NCI-H1417 (cell line): ENCODE measurements at regions not wholly inside any gene's neighbourhood (a gene's known extent, or its start where the extent isn't known, plus 50 kb on each side); places are given as distances from the start of the nearest gene placed in this dataset.

ENCODE experiments used
- DNase-seq, 3 experiments: peaks; one replicate each; lab custom pipeline; 2025; lab: John Stamatoyannopoulos, UW

DNA sequence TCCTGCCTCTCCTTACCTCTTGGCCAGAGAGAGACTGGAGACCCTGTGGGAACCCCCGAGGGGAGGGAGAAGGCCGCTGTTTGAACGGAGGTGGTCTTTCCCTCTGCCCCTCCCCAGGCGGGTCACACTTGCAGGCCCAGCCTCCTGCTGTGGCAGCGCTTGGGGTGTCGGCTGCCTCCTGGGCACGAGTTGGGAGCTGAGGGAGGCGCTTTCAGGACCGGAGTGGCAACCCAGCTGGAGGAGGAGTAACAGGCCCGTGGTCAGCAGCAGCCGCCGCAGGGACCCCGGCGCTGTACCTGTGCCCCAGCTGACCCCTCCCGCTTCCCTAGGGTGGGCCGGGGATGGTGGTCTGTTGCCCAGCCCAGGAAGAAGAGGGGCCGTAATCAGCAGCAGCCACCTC, 278.3 kb downstream of the SEC14L1 start:
- DNase-seq = no peak

DNA sequence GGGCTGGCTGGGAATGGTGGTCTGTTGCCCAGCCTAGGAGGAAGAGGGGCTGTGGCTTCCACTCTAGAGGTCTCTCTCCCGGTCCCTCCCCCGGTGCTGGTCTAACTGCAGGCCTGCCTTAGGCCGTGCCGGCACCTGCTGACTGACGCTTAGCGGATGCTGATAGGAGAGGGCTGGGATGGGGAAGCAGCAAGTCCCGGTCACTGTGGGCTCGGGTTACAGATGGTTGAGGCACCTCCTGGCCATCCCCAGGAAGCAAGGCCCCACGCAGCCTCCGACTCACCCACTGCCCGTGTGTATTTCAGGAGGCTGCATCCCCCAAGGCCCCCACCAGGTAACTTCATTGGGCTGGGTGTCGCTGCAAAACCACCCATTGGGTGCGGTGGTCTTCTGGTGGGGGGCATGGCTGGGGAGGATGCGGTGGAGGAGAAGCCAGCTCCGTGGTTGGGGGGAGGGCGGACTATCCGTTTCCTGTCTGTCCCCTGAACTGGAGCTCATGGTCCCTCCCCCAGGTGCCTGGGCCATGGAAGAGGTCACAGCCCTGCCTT, 278.9 kb downstream of the SEC14L1 start:
- peak; percentile 8 to 56 (median 32) for DNase-seq

DNA sequence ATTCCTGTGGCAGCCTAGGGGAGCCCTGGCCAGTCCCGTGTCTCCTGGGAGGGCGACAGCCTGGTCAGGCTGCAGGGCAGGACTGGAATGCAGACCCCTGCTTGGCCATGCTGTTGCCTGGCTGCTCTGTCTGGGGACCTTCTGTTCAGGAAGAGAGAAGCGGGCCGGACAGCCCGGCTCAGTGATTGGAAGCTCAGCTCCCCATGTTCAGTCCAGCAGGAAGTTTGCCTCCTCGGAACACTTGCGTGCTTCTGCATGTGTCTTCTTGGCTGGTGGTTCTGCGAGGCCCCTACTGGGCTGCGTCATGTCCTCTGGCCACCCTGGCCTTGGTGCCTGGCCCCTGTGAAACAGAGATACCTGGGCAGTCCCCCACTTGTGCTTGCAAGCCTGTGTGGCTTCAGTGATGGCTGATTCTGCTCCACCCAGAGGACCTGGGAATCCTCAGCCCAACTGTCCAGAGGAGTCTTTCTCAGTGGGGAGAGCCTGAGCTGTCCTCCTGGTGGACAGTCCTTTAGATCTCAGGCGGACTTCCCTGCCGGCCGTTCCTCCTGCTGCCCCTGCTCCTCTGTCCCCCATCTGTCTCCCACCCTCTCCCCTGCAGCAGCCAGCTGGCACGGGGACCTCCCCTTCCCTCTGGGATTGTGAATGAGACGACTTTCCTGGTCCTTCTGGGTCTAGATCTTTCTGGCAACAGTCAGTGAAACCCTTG, 279.5 kb downstream of the SEC14L1 start:
- no peak for DNase-seq

DNA sequence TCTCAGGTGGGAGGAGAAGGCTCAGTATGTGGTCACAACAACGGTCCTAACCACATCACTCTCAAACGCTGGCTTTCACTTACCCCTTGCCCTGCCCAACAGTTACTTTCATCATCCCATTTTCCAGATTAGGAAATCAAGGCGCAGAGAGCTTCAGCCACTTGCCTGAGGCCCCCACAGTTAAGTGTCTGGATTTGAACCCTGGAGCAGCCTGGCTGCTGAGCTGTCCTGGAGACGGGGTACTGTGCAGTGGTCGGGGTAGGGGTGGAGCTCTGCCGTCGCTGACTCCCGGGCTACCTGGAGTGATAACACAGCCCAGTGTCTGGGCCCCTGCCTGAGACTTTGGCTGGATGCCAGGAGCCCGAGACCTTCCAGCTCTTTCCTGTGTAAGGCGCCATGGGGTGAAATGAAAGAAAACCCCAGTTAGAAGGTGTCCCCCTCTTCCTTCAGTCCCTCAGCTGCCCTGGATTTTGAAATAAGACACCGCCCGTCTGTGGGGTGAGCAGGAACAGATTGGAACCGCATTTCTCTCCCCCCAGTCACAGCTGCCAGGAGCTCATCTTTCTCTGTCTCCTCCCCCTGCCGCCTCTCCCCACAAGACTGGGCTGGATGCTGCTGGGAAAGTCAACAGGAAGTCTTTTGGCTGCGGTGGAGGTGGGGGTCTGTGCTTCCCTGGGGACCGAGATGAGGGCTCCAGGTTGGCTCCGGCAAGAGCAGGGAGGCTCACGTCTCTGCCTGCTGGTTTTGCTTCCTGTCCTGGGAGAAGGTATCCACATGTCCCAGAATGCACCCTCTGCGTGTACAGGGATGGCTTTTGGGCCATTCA, 280.2 kb downstream of the SEC14L1 start:
- DNase-seq = peak; percentile 89 to 96 (median 92)

DNA sequence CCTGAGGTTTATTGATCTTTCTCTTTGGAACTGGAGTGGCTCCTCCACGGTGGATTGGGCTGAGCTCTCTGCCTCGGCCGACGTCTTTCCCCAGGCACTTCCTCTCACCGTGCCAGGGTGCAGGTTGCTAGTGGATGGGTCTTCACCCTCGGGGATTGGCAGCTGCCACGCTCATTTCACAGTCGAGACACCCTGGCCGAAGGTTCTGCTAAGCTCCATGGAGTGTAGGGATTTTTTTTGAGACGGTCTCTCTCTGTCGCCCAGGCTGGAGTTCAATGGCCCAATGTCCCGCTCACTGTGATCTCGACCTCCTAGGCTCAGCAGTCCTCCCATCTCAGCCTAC, 280.8 kb downstream of the SEC14L1 start:
- no peak for DNase-seq

DNA sequence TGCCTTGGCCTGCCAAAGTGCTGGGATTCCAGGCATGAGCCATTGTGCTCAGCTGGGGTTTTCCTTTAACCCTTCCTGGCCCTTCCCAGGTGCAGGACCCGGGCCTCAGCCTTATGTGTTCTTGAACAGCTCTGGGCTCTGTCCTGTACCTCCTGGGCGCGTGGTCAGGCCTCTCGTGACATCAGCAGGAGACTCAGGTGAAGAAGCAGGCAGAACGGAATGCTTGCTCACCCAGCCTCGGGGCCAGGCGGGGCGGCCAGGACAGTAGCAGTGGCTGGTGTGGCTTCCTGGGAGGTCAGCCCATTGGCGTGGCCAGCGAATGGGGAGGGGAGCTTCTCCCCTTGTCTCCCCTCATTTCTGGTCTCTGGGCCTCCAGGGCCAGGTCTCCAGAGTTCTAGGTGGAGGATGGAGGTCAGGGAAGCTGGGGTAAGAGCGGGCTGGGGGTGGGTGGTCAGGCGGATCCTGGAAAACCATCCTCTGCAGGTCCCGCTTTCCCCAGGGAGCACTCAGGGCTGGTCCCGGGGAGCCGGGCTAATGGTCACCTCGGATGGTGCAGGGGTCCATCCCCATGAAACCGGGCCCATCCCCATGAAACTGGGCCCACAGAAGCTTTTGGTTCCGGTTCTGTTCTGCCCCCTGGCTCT, 281.5 kb downstream of the SEC14L1 start:
- DNase-seq = no peak

DNA sequence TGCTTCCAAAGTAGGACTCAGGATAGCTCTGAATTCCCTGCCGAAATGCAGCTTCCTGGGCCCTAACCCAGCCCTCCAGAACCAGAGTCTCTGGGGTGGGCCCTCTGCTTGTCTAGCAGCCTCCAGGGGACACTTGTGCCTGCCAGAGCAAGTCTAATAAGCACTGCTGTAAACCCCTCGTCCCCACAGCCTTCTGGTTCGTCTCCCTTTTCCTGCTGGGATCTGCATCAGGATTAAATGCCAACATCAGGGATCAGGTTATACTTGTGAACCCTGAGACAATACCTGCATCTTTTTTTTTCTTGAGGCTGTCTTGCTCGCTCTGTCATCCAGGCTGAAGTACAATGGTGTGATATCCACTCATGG, 282.0 kb downstream of the SEC14L1 start:
- DNase-seq = no peak

DNA sequence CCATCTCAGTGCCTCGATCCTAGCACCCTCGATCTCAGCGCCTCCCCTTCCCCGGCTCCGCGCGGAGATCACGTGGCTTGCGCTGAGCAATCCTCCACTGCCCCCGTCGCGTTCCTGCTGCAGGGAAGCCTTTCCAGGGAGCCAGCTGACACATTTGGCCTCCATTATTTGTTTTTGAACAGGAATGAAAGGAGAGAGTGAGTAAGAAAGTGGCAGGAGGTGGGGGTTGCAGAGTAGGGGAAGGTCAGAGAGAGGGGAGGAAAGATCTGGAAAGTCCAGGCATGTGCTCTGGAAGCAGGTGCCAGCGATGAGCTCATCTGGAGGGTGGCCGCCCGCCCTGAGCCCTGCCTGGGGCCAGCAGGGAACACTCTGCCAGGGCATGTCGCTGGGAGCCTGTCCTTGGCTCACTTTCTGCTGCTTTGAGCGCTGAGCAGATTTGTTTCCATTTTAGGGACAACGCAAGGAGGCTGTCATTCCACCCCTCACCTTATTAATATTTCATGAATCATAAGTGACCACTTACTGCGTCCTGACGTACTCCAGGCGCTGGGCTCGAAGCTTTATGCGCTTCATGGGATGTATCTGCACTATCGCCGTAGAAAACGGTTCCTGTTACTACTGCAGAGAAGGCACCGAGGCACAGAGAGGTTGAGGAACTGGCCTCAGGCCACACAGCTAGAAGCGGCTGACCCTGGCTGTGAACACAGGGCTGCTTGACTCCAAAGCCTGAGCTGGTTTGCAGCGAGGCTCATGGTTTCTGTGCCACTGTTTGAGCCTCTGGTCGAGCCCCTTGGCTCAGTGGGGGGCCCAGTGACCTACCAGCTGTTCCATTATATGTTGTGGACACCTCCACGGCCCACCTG, 283.1 kb downstream of the SEC14L1 start:
- peak in 2 of 3 experiments; percentile 8 to 52 for DNase-seq

DNA sequence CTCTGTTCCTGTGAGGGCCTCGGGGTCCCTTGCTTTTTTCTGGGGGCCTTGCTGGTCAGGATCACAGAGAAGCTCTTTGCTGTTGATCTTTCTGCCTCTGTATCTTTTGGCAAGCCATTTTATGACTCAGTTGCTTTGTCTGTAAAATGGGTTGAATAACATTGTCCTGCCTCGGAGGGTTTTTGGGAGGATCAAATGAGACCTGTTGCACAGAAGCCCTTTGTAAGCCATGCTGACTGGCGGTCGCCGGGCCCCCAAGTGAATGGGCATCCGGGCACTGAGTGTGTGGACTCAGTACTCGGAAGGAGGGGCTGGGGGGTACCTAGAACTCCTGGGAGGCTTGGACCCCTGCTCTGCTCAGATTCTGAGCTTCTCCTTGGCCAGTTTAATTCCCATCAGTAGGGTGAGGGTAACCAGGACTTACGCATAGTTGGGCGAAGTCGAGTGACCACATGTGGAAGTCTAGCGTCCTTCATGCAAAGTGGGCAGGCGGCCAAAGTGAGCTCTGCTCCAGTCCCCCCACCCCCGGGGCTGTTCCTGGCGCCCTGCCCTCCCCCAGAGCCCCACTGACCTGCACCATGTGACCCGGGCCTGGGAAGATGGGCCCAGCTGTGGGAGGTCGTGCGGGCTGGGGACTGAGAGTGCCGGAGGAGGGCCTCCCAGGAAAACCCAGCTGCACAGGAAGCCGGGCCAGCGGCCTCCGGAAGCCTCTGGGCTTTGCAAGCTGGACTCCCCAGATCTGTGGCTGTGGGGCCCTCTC, 284.0 kb downstream of the SEC14L1 start:
- DNase-seq = no peak

DNA sequence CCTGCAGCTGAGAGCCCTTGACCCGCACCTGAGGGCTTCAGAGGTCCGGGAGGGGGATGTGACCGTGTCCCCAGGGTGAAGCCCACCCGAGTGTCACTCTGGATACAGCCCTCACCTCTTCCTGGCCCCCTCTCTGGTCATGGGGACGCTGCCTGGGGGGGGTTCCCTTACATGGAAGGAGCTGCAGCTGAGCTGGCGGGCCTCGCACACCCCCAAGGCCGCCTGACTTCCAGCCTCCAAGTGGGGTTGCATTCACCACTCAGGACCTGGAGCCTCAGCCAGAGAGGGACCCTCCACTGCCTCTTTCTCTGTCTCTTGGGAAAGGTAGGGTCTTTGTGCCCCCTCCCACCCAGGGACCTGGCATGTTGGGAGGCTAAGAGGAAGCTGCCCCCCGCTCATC, 284.6 kb downstream of the SEC14L1 start:
- no peak for DNase-seq

DNA sequence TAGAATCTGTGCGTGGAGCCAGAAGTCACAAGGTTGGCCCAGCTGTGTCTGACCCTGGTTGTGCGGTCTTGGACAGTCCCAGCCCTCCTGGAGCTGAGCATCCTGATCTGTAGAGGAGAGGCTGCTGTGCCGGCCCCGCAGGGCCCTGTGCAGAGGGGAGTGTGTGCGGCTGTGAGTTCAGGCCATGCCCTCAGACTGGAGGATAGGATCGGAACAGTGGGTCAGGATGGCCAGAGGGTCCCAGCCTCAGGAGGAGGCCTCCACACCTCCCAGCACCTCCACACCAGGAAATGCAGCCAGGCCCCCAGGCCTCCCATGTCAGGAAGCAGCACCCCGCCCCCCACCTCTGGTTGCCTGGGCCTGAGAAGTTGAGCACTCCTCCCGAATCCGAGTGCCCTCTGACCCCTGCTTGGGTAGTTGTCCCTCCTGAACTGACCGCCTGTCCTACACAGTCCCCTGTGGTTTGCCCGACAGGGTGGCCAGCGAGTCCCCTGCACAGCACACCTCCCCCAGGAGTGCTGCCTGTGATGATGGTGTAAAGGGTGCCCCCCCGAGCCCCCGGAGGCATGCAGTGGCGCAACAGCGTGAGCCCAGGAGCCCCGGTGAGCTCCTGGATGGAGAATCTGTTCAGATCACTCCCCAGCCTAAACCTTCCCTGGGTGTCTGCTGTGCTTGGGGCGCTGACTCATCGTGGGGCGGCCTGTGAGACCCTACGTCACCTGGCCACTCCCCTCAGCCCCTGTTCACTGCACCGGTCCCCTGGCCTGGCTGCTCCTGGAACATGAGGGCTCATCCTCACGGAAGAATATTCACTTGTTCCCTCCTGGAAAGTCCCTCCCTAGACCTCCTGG, 285.2 kb downstream of the SEC14L1 start:
- no peak for DNase-seq

DNA sequence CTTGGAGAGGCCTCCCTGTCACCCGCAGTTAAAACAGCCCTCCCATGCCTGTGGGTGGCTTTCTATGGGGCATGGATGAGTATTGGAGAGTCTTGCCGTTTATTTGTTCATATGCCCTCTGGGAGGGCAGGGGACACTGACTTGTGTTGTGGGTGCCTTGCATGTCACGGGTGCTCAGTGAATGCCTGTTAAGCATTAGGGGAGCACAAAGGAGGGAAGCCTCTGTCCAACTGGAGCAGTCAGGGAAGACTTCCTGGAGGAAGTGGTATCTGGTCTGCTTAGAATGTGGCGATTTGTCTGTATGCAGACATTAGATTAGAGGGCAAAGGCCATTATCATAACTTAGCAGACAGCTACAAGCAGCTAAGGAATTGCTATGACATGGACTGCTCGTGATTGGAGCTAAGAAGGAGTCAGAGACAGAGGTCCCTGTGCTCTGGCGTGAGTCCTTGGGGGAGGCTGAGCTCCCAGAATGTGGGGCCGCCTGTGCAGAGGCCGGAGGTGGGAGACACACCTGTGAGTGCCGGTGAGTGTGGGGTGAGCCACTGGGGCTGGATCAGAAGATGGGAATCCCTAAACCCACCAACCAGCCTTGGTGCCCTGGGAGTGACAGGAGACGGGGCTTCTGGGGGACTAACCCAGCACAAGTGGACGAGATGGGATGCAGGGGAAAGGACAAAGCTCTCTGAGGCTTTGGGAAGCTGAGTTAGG, 286.1 kb downstream of the SEC14L1 start:
- DNase-seq = no peak

DNA sequence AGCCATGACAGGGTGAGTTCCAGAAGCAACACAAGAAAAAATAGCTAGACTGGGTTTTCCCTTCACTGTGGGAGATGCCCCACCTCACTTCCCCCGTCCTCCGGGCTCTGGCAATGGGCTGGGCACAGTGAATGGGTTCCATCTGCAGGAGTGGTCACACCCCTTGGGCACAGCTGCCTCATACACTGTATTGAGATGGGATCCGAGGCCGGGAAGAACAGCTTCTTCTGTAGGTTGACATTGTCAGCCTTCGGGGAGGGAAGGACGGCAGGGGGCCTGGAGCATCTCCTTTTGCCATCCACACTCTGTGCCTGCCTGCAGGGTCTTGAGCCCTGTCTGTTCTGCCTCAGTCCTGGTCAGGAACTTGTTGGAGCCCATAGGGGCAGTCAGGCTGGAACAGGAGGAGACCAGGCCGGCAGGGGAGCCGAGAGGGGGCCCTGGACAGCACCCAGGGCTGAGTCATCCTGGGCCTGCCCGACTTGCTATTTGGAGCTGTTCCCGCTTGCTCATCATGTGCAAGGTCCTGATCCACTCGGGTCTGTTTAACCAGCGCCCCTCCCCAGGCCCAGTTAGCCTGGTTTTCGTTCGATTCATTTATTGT, 286.7 kb downstream of the SEC14L1 start:
- DNase-seq = no peak

DNA sequence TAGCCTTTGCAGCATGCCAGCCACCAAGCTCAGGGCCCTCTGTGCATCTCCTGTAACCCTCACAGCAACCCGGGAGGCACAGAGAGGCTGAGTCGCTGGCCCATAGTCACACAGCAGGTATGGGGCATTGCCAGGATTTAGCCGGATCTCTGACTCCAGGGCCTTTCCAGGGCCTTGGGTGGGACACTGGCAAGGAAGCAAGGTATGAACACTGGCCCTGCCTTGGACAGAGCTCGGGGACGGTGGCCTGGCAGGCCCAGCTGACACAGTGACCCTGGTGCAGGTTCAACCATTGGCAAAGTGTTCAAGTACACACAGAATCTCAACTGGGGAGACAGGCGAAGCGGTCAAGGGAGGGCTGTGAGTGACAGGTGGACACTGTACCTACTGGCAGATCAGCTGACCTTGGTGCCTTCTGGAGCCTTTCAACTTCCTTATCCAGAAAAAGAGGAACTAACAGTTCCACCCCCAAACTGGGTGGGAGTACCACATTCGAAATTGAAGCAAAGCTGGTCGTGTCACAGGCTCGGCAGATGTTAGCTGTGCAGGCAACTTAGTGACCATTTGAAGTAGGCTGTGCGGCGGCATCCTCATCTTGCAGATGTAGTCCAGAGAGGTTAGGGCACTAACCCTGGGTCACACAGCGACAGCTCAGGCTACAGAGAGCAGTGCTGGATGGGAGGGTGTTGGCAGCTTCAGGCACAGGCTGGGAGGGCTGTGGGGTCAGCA, 287.4 kb downstream of the SEC14L1 start:
- no peak for DNase-seq

DNA sequence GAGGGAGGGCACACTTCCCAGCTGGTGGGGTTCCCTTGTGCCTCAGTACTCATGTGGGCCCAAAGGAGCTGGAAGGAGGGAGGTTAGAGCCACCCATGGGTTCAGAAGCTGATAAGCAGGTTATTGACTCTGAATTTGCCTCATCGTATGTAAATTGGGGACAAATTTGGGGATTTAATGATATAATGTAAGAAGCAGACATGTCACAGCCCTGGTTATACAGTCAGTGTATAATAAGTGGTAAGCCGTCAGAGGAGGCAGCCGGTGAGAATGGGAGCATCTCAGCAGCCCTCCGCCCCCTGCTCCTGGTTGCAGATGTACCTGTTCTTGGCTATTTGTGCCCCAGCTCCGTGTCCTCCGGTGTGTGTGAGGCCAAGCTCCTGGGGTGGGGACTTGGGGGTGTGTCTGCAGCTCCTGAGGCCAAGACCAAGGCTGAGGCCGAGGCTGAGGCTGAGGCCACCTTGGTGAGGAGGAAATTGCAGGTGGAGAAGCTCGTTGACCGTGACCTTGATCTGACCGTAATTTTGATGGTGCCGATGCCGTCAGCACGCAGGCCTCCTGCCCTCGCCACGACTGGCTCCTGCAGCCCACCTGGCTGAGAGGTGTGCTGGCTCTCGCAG, 288.1 kb downstream of the SEC14L1 start:
- no peak for DNase-seq

DNA sequence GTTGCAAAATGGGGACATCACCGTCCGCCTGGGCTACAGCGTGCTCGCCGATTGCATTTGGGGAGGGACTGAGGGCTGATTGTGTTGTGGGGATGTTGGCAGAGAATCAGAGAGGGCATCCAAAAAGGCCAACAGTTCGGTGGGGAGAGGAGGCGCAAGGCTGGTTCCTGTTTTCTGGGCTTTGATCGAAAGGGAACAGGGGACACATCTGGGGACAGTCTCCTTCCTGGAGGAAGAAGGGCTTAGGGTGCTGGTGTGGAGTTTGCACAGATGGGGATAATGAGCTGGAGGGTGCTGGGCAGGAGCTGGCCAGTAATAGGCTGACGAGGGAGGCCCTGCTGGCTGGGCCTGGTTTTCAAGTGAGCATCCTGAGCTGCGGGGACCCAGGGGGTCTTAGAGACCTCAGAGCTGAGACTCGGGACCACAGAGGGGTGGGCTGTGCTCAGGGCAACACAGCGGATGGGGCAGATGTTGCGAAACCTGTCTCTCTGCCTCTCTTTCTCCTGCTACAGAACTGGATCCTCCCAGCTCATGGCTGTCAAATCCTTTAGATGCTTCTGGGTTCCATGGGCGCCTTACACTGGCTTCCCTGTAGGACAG, 288.7 kb downstream of the SEC14L1 start:
- DNase-seq = no peak

DNA sequence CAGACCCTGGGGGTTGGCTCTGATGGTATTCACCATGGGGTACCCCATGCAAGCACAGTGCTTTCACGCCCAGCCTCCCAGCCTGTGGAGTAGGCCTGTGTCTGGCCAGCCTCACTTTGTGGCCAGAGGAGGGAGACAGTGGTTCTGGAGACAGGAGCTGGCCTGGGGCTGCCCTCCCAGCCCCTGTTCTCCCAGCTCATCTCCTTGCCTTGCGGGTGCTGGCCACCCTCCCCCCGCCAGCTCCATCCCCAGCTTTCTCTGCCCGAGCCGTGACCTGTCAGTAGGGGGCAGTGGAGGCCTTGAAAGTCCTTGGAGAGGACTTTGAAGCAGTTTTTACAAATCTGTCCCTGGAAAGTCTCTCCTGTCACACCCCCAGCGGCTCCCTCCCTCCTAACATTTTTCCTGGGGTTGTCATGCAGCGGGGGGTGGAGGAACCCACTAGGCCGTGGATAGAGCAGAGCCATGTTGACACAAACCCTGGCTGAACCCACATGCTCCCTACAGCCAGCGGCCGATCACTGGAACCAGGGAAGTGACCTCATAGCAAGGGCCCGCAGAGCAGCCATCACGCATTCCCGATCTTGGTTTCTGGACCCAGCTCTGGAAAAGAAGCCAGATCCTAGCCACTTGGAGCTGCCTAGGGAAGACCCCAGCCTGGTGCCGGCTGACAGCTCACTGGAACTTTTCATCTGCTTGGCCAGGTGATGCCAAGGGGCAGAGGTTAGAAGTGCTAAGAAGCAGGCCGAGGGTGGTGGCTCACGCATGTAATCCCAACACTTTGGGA, 289.4 kb downstream of the SEC14L1 start:
- DNase-seq = peak in 2 of 3 experiments; percentile 39 to 53
